ENCODE measurements at regions not wholly inside any gene's neighbourhood (a gene's known extent, or its start where the extent isn't known, plus 50 kb on each side); places are given as distances from the start of the nearest gene placed in this dataset.
"Not testable (repeated sequence)": the region's sequence is repeated elsewhere in the genome, so short reads cannot be mapped to it uniquely, and the experiment has no call there.

- H3K4me1 Mint-ChIP-seq = no peaks in the 10 kb centered on the region
- H3K27me3 Mint-ChIP-seq = no peaks in the 10 kb centered on the region
- DNase-seq (no peak), ATAC-seq (no peak)
- no peak overlapping the region for H3K27ac Mint-ChIP-seq
- no peaks in the 10 kb centered on the region for H3K36me3 Mint-ChIP-seq (ENCODE audit: low read depth)
- no peak overlapping the region for H3K4me3 Mint-ChIP-seq
- H3K9me3 ChIP-seq (ENCODE audit: control insufficient read depth, low read length, poor library complexity, severe bottlenecking) = no peaks in the 10 kb centered on the region
Measured at GRCh38 chr2:22035361-22035830, 911.6 kb downstream of the TDRD15 start.

- Mint-ChIP-seq H3K4me1 (no peaks in the 10 kb centered on the region), H3K27me3 (no peaks in the 10 kb centered on the region), H3K36me3 (ENCODE audit: low read depth) (no peaks in the 10 kb centered on the region), H3K27ac (no peak overlapping the region), H3K4me3 (no peak overlapping the region)
- H3K9me3 ChIP-seq (ENCODE audit: control insufficient read depth, low read length, poor library complexity, severe bottlenecking) = no peaks in the 10 kb centered on the region
- ATAC-seq (no peak), DNase-seq (no peak)
Measured at GRCh38 chr2:22037274-22037673, 913.5 kb downstream of the TDRD15 start.

- Mint-ChIP-seq H3K4me3 (no peak overlapping the region), H3K27me3 (no peaks in the 10 kb centered on the region), H3K36me3 (ENCODE audit: low read depth) (no peaks in the 10 kb centered on the region), H3K4me1 (no peaks in the 10 kb centered on the region), H3K27ac (no peak overlapping the region)
- DNase-seq (no peak), ATAC-seq (no peak)
- H3K9me3 ChIP-seq (ENCODE audit: control insufficient read depth, low read length, poor library complexity, severe bottlenecking) = no peaks in the 10 kb centered on the region
Measured at GRCh38 chr2:22043784-22044183, 920.0 kb downstream of the TDRD15 start.

- ATAC-seq = no peak
- Mint-ChIP-seq H3K4me1 (no peaks in the 10 kb centered on the region), H3K4me3 (no peak overlapping the region), H3K27me3 (no peaks in the 10 kb centered on the region), H3K27ac (no peak overlapping the region), H3K36me3 (ENCODE audit: low read depth) (no peaks in the 10 kb centered on the region)
- no peaks in the 10 kb centered on the region for H3K9me3 ChIP-seq (ENCODE audit: control insufficient read depth, low read length, poor library complexity, severe bottlenecking)
- no peak for DNase-seq
Measured at GRCh38 chr2:22055784-22056620, 932.2 kb downstream of the TDRD15 start.

- ATAC-seq (no peak), DNase-seq (no peak)
- H3K27me3 Mint-ChIP-seq = no peaks in the 10 kb centered on the region
- no peaks in the 10 kb centered on the region for H3K9me3 ChIP-seq (ENCODE audit: control insufficient read depth, low read length, poor library complexity, severe bottlenecking)
- no peaks in the 10 kb centered on the region for H3K36me3 Mint-ChIP-seq (ENCODE audit: low read depth)
- no peaks in the 10 kb centered on the region for H3K4me1 Mint-ChIP-seq
- no peak overlapping the region for H3K4me3 Mint-ChIP-seq
- no peak overlapping the region for H3K27ac Mint-ChIP-seq
Measured at GRCh38 chr2:22056621-22057132, 932.9 kb downstream of the TDRD15 start.

- no peak for DNase-seq
- Mint-ChIP-seq H3K4me3 (no peak overlapping the region), H3K36me3 (ENCODE audit: low read depth) (no peaks in the 10 kb centered on the region), H3K4me1 (no peaks in the 10 kb centered on the region), H3K27ac (no peak overlapping the region), H3K27me3 (no peaks in the 10 kb centered on the region)
- no peaks in the 10 kb centered on the region for H3K9me3 ChIP-seq (ENCODE audit: control insufficient read depth, low read length, poor library complexity, severe bottlenecking)
- ATAC-seq = no peak
Measured at GRCh38 chr2:22062679-22063078, 938.9 kb downstream of the TDRD15 start.

GRCh38 chr2:22076454-22076853 is 952.7 kb downstream of the TDRD15 start:
- DNase-seq = no peak
- Mint-ChIP-seq H3K36me3 (ENCODE audit: low read depth) (no peaks in the 10 kb centered on the region), H3K4me3 (no peak overlapping the region), H3K27ac (no peak overlapping the region), H3K27me3 (no peaks in the 10 kb centered on the region), H3K4me1 (no peaks in the 10 kb centered on the region)
- ATAC-seq = no peak
- no peaks in the 10 kb centered on the region for H3K9me3 ChIP-seq (ENCODE audit: control insufficient read depth, low read length, poor library complexity, severe bottlenecking)

- no peaks in the 10 kb centered on the region for H3K9me3 ChIP-seq (ENCODE audit: control insufficient read depth, low read length, poor library complexity, severe bottlenecking)
- H3K4me1 Mint-ChIP-seq = no peaks in the 10 kb centered on the region
- no peak for DNase-seq
- H3K27ac Mint-ChIP-seq = no peak overlapping the region
- H3K27me3 Mint-ChIP-seq = no peaks in the 10 kb centered on the region
- ATAC-seq = no peak
- H3K36me3 Mint-ChIP-seq (ENCODE audit: low read depth) = no peaks in the 10 kb centered on the region
- H3K4me3 Mint-ChIP-seq = no peak overlapping the region
Measured at GRCh38 chr2:22078701-22079100, 954.9 kb downstream of the TDRD15 start.

GRCh38 chr2:22079583-22079982 is 955.8 kb downstream of the TDRD15 start:
- ATAC-seq (no peak), DNase-seq (no peak)
- no peak overlapping the region for H3K27ac Mint-ChIP-seq
- H3K36me3 Mint-ChIP-seq (ENCODE audit: low read depth) = no peaks in the 10 kb centered on the region
- H3K27me3 Mint-ChIP-seq = no peaks in the 10 kb centered on the region
- no peak overlapping the region for H3K4me3 Mint-ChIP-seq
- no peaks in the 10 kb centered on the region for H3K4me1 Mint-ChIP-seq
- H3K9me3 ChIP-seq (ENCODE audit: control insufficient read depth, low read length, poor library complexity, severe bottlenecking) = no peaks in the 10 kb centered on the region

GRCh38 chr2:22086726-22087125 is 963.0 kb downstream of the TDRD15 start:
- no peaks in the 10 kb centered on the region for H3K9me3 ChIP-seq (ENCODE audit: control insufficient read depth, low read length, poor library complexity, severe bottlenecking)
- Mint-ChIP-seq H3K27me3 (no peaks in the 10 kb centered on the region), H3K4me1 (no peaks in the 10 kb centered on the region), H3K27ac (no peak overlapping the region), H3K36me3 (ENCODE audit: low read depth) (no peaks in the 10 kb centered on the region), H3K4me3 (no peak overlapping the region)
- DNase-seq (no peak), ATAC-seq (no peak)

- H3K4me3 Mint-ChIP-seq; ATAC-seq; H3K36me3 Mint-ChIP-seq (ENCODE audit: low read depth); DNase-seq; H3K27me3 Mint-ChIP-seq; H3K27ac Mint-ChIP-seq; H3K4me1 Mint-ChIP-seq; H3K9me3 ChIP-seq (ENCODE audit: control insufficient read depth, low read length, poor library complexity, severe bottlenecking): not testable (repeated sequence)
Measured at GRCh38 chr2:22103617-22104016, 979.8 kb downstream of the TDRD15 start.

GRCh38 chr2:22110244-22110651 is 986.5 kb downstream of the TDRD15 start:
- no peak for ATAC-seq

GRCh38 chr2:22124003-22124402 is 1000.2 kb downstream of the TDRD15 start:
- DNase-seq = no peak
- no peak overlapping the region for H3K27ac Mint-ChIP-seq
- H3K9me3 ChIP-seq (ENCODE audit: control insufficient read depth, low read length, poor library complexity, severe bottlenecking) = peaks cover 2% of the 10 kb centered on the region
- H3K4me1 Mint-ChIP-seq = no peaks in the 10 kb centered on the region
- no peaks in the 10 kb centered on the region for H3K27me3 Mint-ChIP-seq
- ATAC-seq = no peak
- no peak overlapping the region for H3K4me3 Mint-ChIP-seq
- no peaks in the 10 kb centered on the region for H3K36me3 Mint-ChIP-seq (ENCODE audit: low read depth)

More at GRCh38 chr2:22110244-22110651, 986.5 kb downstream of the TDRD15 start:
- Mint-ChIP-seq H3K27ac (no peak overlapping the region), H3K4me3 (no peak overlapping the region), H3K27me3 (no peaks in the 10 kb centered on the region), H3K4me1 (no peaks in the 10 kb centered on the region), H3K36me3 (ENCODE audit: low read depth) (no peaks in the 10 kb centered on the region)
- H3K9me3 ChIP-seq (ENCODE audit: control insufficient read depth, low read length, poor library complexity, severe bottlenecking) = no peaks in the 10 kb centered on the region
- no peak for DNase-seq

- peaks cover 2% of the 10 kb centered on the region for H3K9me3 ChIP-seq (ENCODE audit: control insufficient read depth, low read length, poor library complexity, severe bottlenecking)
- H3K36me3 Mint-ChIP-seq (ENCODE audit: low read depth) = no peaks in the 10 kb centered on the region
- H3K27me3 Mint-ChIP-seq = no peaks in the 10 kb centered on the region
- no peak overlapping the region for H3K27ac Mint-ChIP-seq
- ATAC-seq = no peak
- H3K4me1 Mint-ChIP-seq = no peaks in the 10 kb centered on the region
- DNase-seq = no peak
- H3K4me3 Mint-ChIP-seq = no peak overlapping the region
Measured at GRCh38 chr2:22126106-22126505, 1002.3 kb downstream of the TDRD15 start.
